Activated CD4-positive, alpha-beta T cell treated with anti-CD3 and anti-CD28 coated beads for 48 hours (primary cell): ENCODE measurements at regions not wholly inside any gene's neighbourhood (a gene's known extent, or its start where the extent isn't known, plus 50 kb on each side); places are given as distances from the start of the nearest gene placed in this dataset.

Experiments
- DNase-seq: peaks from one replicate; pipeline ENCODE4 v3.0.0-alpha.2; 2020

DNA sequence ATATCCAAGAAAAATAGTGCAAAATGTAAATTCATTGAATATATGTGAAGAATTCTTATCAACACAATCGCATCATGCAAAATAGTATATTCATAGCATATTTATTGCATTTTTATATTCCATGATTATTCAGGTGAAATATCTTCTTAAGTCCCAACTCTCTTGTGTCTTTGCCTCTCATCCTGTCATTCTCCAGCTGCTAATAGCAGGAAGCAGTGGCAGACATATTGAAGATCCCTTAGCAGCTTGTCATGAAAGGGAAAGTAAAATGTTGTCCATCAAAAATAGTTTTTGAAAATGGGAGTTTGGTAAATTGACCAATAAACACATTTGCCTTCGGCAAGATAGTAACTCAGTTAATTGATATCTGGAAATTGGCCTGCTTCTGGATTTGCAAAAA lies 265.3 kb upstream of the TGFBR2 start:
- no peak for DNase-seq

GRCh38 chr3:30341851-30342250 lies 264.6 kb upstream of the TGFBR2 start:
- DNase-seq: no peak

DNA sequence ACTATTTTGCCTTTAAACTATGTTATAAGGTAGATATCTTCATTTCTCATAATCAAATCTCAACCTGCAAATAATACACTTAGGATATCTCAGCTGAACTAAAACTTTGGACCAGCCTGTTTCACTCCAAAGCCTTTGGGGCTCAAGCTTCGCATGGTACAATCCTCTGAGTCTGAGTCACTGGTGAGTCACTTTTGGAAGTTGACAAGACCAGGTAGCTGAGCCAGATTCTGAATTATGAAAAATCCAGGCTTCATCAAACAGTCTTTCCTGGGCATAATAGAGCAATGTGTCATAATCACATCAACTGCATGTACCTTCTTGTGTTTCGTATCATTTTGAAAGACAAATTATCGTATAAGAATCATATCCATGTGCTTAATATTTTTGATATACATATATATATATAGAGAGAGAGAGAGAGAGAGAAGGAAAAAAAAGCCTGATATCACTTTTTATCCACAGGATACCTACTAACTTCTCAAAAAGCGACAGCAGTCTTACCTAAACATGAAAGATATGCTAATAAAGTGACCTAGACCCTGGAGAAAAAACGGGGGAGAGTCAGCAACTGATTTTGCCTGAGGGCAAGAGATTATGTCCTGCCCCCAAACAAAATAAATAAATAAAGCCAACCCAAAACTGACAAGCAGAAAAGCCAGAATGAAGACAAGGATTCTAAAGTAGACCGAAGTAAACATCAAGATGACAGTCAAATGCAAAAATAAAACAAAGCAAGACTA lies 263.9 kb upstream of the TGFBR2 start:
- peak; percentile 32 for DNase-seq

- no peak for DNase-seq
Observed at GRCh38 chr3:30343067-30343831, 263.2 kb upstream of the TGFBR2 start.

- DNase-seq: no peak
Observed at GRCh38 chr3:30343861-30344260, 262.5 kb upstream of the TGFBR2 start.

- DNase-seq: no peak
Observed at GRCh38 chr3:30344288-30344687, 262.1 kb upstream of the TGFBR2 start.

- DNase-seq: no peak
Observed at GRCh38 chr3:30346933-30347320, 259.5 kb upstream of the TGFBR2 start.

DNA sequence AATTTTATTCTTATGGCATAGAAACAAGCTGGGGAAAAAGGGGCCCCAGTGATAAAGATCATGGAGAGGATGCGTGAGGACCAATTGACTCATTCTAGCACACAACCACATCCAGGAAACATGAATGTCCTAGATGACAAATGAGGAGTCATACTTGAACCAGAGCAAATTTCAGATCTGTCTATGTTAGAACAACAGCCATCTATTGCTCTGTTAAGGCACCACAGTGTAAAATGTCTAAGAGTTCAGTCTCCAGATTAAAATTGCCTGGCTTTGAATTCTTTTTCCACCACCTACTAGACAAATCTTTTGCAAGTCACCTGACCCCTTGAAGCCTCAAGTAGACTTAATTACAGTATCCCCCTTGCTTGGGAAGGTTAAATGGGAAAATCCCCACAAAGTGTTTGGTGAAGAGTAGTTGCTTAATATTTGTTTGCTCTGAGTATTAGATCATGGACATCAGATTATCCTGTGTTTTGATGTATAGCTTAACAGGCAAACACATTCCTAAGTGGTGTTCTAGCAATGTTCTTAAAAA lies 258.7 kb upstream of the TGFBR2 start:
- peak; percentile 60 for DNase-seq

DNA sequence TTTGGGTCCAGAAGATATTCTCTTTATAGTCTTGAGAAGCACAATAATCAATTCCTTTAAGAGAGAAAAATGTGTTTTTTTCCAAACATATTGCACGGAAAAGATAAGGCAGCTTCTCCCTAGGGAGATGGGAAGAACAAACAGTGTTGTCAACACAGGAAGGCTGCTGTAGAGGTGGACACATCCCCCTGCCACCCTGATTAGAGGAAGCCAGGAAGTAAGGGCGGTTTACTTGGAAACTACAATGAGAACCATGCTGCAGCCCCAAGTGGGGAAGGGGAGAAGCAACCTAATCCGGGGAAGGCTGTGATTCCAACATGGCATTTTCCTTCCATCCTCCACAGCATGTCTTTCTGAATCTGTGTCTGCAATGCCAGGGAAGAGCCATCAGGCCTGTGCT lies 256.9 kb upstream of the TGFBR2 start:
- no peak for DNase-seq

DNA sequence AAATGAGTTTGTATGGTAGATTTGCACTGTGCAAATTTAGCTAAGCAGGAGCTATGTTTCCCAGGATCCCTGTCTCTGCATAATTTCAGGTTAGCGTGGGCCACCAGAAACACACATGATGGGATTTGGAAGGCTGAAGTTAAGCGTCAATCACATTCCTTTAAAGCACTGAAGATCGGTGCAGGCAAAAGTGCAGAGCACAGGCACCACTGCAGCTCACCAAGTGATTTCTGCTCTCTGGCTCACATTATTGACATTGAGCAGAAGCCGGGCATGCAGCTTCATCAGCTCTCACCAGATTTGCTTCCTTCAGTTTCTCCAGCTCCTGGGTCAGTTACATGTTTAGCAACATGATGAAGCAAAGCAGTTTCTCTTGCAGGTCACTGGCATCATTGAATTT lies 256.4 kb upstream of the TGFBR2 start:
- no peak for DNase-seq

DNA sequence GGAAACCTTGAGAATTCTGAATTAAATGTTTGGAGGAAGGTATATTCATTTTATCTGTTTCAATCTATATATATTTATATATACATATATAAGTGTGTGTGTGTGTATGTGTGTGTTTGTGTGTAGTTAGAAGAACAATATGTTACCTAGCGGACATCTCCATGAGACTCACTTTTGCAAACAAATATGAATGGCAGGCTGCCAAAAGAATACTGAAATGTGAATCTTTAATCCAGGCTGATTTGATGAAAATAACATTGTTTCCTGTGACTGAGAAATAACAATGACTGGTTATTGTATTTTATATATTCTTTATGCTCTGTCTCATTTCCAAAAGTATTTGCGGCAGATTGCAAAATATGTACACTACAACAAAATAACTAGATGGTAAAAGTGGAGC lies 255.5 kb upstream of the TGFBR2 start:
- no peak for DNase-seq

- no peak for DNase-seq
Observed at GRCh38 chr3:30352410-30353318, 253.7 kb upstream of the TGFBR2 start.

DNA sequence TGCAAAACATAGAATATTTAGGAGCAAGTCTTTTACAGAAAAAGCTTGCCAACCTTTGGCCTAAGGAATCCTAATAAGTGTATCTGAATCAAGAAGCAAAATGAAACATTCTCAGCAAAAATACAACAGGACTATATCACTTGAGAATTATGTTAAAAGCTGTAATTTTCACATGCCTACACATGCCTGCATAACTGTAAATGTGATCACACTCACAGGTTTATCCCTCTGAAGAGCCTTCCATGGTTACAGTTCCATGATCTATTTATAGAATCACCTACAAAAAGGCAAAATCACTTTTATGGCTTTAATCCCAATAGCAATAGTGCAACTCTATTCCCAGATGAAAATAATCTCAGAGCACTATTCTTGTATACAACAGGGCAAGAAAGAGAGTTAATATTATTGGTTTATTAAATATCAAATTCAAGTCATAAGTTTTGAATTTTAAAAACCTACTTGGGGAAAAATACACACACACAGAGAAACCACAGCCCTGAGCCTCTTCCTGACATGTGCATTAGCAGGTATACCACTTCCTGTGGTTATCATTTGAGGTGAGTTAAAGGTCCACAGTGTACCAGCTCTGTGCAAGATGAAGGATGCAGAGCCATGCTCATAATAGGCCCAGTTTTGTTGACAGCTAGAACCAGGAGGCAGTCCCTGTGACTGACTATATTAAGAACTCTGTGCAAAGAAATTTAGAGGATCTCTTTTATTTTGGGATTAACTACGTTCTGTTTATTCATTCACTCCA lies 252.5 kb upstream of the TGFBR2 start:
- peak; percentile 41 for DNase-seq

- no peak for DNase-seq
Observed at GRCh38 chr3:30354513-30354912, 251.9 kb upstream of the TGFBR2 start.

DNA sequence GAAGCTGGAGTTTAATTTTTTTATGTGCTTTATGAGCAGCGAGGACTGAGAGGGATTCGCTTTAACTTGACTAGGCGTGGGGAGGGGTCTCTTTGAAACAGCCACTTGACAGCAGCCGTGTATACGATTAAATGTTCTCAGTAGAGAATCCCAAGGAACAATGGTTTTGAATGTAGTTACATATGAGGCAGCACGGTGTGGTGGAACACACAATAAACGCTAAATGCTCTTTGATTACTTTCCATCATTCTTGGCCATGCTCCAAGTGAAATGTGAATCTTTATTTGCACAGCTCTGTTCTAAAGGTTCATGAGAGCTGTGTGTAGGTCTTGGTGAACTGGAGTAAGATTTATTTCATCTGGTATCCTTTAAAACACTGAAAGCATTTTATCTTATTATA lies 251.4 kb upstream of the TGFBR2 start:
- DNase-seq: no peak

GRCh38 chr3:30355622-30356021 lies 250.8 kb upstream of the TGFBR2 start:
- no peak for DNase-seq

DNA sequence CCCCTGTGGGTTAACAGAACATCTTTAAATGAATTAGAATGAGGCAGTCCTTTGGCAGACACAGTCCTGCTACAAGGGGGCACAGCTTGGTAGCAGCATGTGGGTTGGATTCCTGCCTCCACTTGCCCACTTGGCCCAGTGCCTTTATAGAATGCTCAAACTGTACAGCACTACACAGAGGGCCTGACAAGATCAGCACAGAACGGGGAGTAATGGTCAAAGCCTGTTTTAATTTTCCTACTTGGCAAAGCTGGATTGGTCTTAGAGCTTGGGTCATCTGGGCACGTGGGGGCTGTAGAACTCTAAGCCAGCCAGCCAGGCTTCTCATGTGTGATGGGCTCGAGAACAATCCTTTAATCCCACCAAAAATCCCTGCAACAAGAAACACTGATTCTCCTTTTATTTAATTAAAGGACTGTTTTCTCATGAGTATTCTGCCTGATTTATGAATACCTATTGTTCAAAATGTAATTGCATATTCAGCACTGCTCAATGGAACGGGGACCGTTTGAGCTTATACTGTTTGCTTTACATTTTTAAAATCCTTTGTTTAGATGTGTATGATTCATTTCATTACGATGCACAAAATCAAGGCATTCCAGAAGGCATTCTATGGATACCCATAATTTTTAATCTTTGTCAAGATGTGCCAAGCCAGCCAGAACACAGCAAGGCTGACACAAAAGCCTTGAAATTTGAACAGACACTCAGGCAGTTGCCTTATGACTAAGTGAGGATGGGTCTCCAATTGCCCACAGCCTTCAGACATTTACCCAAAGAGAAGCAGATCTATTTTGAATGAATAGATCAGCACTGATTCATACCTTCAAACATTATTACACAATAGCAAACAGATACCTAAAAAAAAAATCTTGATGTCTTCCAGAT lies 249.3 kb upstream of the TGFBR2 start:
- no peak for DNase-seq

DNA sequence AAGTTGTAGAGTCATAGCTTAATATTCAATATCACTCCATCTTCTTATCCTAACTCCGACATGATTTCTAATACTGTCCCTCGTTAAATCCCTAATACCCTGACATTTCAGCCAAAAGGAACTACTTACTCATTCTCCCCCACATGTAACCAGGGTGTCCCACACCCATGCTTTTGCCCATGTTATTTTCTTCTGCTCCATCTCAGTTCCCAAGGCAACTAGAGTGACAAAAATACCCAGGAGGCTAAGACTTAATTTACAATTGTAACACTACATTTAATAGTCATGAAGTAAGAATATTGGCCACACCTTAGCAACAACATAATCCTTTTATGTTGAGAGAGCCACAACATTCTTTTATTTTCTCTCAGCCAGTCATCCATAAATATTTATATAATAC lies 248.5 kb upstream of the TGFBR2 start:
- no peak for DNase-seq

GRCh38 chr3:30358871-30359270 lies 247.5 kb upstream of the TGFBR2 start:
- no peak for DNase-seq

- no peak for DNase-seq
Observed at GRCh38 chr3:30368978-30369377, 237.4 kb upstream of the TGFBR2 start.

GRCh38 chr3:30370681-30371271 lies 235.6 kb upstream of the TGFBR2 start:
- DNase-seq: no peak
